ENCODE measurements at regions not wholly inside any gene's neighbourhood (a gene's known extent, or its start where the extent isn't known, plus 50 kb on each side); places are given as distances from the start of the nearest gene placed in this dataset.
"Not testable (repeated sequence)": the region's sequence is repeated elsewhere in the genome, so short reads cannot be mapped to it uniquely, and the experiment has no call there.

GRCh38 chr6:15841937-15842726 is 179.3 kb upstream of the DTNBP1 start:
- no peak for DNase-seq (ENCODE audit: low read depth in 2 of 2)

GRCh38 chr6:15839969-15840541 is 177.2 kb upstream of the DTNBP1 start:
- no peak for DNase-seq (ENCODE audit: low read depth in 2 of 2)

- DNase-seq (ENCODE audit: low read depth in 2 of 2) = no peak
These were observed 174.4 kb upstream of the DTNBP1 start for GRCh38 chr6:15837205-15837604.

GRCh38 chr6:15832841-15833240 is 170.0 kb upstream of the DTNBP1 start:
- no peak for DNase-seq (ENCODE audit: low read depth in 2 of 2)

- DNase-seq (ENCODE audit: low read depth in 2 of 2) = no peak
These were observed 166.3 kb upstream of the DTNBP1 start for GRCh38 chr6:15829156-15829555.

GRCh38 chr6:15827496-15828255 is 164.8 kb upstream of the DTNBP1 start:
- no peak for DNase-seq (ENCODE audit: low read depth in 2 of 2)

GRCh38 chr6:15826814-15827318 is 164.0 kb upstream of the DTNBP1 start:
- no peak for DNase-seq (ENCODE audit: low read depth in 2 of 2)

GRCh38 chr6:15825332-15825930 is 162.6 kb upstream of the DTNBP1 start:
- no peak for DNase-seq (ENCODE audit: low read depth in 2 of 2)

GRCh38 chr6:15824811-15825210 is 162.0 kb upstream of the DTNBP1 start:
- no peak for DNase-seq (ENCODE audit: low read depth in 2 of 2)

- DNase-seq (ENCODE audit: low read depth in 2 of 2) = no peak
These were observed 161.1 kb upstream of the DTNBP1 start for GRCh38 chr6:15823838-15824414.

- DNase-seq (ENCODE audit: low read depth in 2 of 2) = no peak
These were observed 160.0 kb upstream of the DTNBP1 start for GRCh38 chr6:15822835-15823234.

- DNase-seq (ENCODE audit: low read depth in 2 of 2) = no peak
These were observed 157.0 kb upstream of the DTNBP1 start for GRCh38 chr6:15819841-15820240.

- no peak for DNase-seq (ENCODE audit: low read depth in 2 of 2)
These were observed 156.4 kb upstream of the DTNBP1 start for GRCh38 chr6:15819226-15819625.

GRCh38 chr6:15818491-15818890 is 155.7 kb upstream of the DTNBP1 start:
- DNase-seq (ENCODE audit: low read depth in 2 of 2) = no peak

GRCh38 chr6:15818044-15818443 is 155.2 kb upstream of the DTNBP1 start:
- DNase-seq (ENCODE audit: low read depth in 2 of 2) = no peak

GRCh38 chr6:15817100-15817499 is 154.3 kb upstream of the DTNBP1 start:
- DNase-seq (ENCODE audit: low read depth in 2 of 2) = no peak

GRCh38 chr6:15816661-15817060 is 153.8 kb upstream of the DTNBP1 start:
- no peak for DNase-seq (ENCODE audit: low read depth in 2 of 2)

- DNase-seq (ENCODE audit: low read depth in 2 of 2) = not testable (repeated sequence)
These were observed 150.9 kb upstream of the DTNBP1 start for GRCh38 chr6:15813698-15814097.

GRCh38 chr6:15811107-15811506 is 148.3 kb upstream of the DTNBP1 start:
- DNase-seq (ENCODE audit: low read depth in 2 of 2) = no peak

GRCh38 chr6:15810618-15811017 is 147.8 kb upstream of the DTNBP1 start:
- DNase-seq (ENCODE audit: low read depth in 2 of 2) = no peak

- DNase-seq (ENCODE audit: low read depth in 2 of 2) = no peak
These were observed 146.5 kb upstream of the DTNBP1 start for GRCh38 chr6:15809367-15809766.
